Gastroesophageal sphincter (tissue), 4 donors: ENCODE measurements at regions not wholly inside any gene's neighbourhood (a gene's known extent, or its start where the extent isn't known, plus 50 kb on each side); places are given as distances from the start of the nearest gene placed in this dataset.

ENCODE experiments used
- ATAC-seq: fragments of 150-250 bp; one replicate; pipeline ENCODE4 v1.9.1; 2016; ENCODE audit warnings: mild to moderate bottlenecking, moderate library complexity
- H3K27ac ChIP-seq, 4 donors: fragments of 200-600 bp; sonication (generic) in 3 of 4; 1 replicate in 3 of 4; 2 replicates in 1 of 4; pipeline ENCODE4 v1.5.1; 2016 to 2019
- H3K27me3 ChIP-seq: fragments of 200-600 bp; sonication (generic); one replicate; pipeline ENCODE4 v1.5.1; 2019
- H3K36me3 ChIP-seq, 2 donors: fragments of 200-600 bp; sonication (generic); one replicate each; pipeline ENCODE4 v1.5.1; 2019; ENCODE audit warnings: control low read depth in 1 of 2
- H3K4me1 ChIP-seq, 3 donors: fragments of 200-600 bp; sonication (generic); 1 replicate in 2 of 3; 2 replicates in 1 of 3; pipeline ENCODE4 v1.5.1; 2016 to 2019; ENCODE audit warnings: control low read depth in 2 of 3
- H3K4me3 ChIP-seq, 2 donors: fragments of 200-600 bp; sonication (generic); one replicate each; pipeline ENCODE4 v1.5.1; 2019; ENCODE audit warnings: mild to moderate bottlenecking in 1 of 2, moderate library complexity in 1 of 2
- H3K9me3 ChIP-seq, 3 donors: fragments of 200-600 bp; sonication (generic); one replicate each; pipeline ENCODE4 v1.5.1; 2017 to 2019; ENCODE audit warnings: control low read depth in 2 of 3
- EP300 ChIP-seq: sonication (generic); formaldehyde crosslinking; IDR thresholded peaks from one replicate; pipeline ENCODE4 v1.6.1; 2017; ENCODE audit warnings: antibody characterized with exemption, mild to moderate bottlenecking
- POLR2A ChIP-seq, 2 donors: fragments of 450-650 bp; IDR thresholded peaks; one replicate each; pipeline ENCODE4 v1.6.1; 2017; ENCODE audit warnings: antibody characterized with exemption in 2 of 2, mild to moderate bottlenecking in 2 of 2, moderate library complexity in 1 of 2
- POLR2AphosphoS5 ChIP-seq: sonication (generic); formaldehyde crosslinking; IDR thresholded peaks from one replicate; pipeline ENCODE4 v1.6.1; 2017; ENCODE audit warnings: antibody characterized with exemption
- WGBS, 2 donors: methylation state at CpG; one replicate each; pipeline ENCODE4 v1.1.5; 2018; ENCODE audit warnings: low coverage in 1 of 2; 5-methylcytosine and 5-hydroxymethylcytosine counted together
- TF ChIP-seq, protein P1 (sequence below), 4 experiments: fragments of 200-600 bp in 2 of 4; fragments of 450-650 bp in 2 of 4; sonication (generic) in 1 of 4; IDR thresholded peaks; one replicate each; pipeline ENCODE4 v1.5.1; 2017 to 2019; ENCODE audit warnings: antibody characterized with exemption in 4 of 4, mild to moderate bottlenecking in 2 of 4, moderate library complexity in 2 of 4

DNA sequence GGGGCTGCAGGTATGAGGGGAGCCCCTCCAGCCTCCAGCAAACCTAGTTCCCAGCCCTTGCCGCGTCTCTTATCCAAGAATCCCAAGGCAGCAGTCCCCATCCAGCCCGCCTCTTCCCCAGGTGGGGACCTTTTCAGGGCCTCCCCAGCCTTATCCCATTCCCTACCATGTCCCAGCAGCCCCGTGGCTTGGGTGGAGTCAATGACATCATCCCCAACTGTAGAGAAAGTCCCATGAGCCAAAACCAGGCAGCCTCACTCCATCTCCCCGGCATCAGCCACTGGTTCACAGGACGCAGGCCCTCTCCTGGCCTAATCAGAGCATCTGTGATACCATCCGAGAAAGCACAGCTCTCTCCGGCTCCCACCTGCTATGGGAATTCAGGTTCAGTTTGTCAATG is 131.0 kb downstream of the NCOR2 start:
- peaks cover 0 to 63% of the 10 kb centered on the region in 2 donors for H3K36me3 ChIP-seq
- ATAC-seq, result peak; percentile 35
- no peaks in the 10 kb centered on the region for H3K27me3 ChIP-seq
- no peak overlapping the region for H3K4me3 ChIP-seq
- H3K9me3 ChIP-seq, result no peaks in the 10 kb centered on the region
- TF ChIP-seq POLR2AphosphoS5, result no peak
- TF ChIP-seq, protein P1, sequence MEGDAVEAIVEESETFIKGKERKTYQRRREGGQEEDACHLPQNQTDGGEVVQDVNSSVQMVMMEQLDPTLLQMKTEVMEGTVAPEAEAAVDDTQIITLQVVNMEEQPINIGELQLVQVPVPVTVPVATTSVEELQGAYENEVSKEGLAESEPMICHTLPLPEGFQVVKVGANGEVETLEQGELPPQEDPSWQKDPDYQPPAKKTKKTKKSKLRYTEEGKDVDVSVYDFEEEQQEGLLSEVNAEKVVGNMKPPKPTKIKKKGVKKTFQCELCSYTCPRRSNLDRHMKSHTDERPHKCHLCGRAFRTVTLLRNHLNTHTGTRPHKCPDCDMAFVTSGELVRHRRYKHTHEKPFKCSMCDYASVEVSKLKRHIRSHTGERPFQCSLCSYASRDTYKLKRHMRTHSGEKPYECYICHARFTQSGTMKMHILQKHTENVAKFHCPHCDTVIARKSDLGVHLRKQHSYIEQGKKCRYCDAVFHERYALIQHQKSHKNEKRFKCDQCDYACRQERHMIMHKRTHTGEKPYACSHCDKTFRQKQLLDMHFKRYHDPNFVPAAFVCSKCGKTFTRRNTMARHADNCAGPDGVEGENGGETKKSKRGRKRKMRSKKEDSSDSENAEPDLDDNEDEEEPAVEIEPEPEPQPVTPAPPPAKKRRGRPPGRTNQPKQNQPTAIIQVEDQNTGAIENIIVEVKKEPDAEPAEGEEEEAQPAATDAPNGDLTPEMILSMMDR (IDR thresholded peaks at IDR 0.05), result no peak
- TF ChIP-seq EP300, result no peak
- TF ChIP-seq POLR2A (IDR thresholded peaks at IDR 0.05), result no peak
- H3K27ac ChIP-seq, result peak overlapping the region in 3 of 4 donors; percentile 54 to 71 (median 61)
- peaks cover 0 to 75% (median 12%) of the 10 kb centered on the region in 3 donors for H3K4me1 ChIP-seq
- 40 to 69% methylated on average over 1 to 4 of the region's 8 CpGs for WGBS, 2 donors

DNA sequence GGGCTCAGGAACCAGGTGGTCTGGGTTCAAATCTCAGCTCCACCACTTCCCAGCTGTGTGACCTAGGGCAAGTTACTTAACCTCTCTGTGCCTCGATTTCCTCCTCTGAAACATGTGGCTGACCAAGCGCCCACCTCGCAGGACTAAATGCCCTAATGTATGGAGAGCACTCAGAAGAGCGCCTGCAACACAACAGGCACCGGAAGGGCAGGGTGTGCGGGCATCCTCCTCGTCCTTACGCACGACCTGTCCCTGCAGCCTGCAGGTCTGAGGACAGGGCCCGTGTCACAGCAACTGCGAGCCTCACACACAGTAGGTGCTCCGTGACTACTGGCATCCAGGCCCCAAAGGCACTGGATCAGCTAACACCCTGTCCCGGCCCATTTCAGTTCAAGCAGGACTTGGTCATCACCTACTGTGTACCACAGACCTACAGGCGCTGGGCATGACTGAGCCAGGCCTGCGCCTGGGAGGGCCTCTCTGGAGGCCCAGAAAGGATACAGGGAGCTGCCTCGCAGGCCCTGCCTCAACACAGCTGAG is 131.5 kb downstream of the NCOR2 start:
- Histone ChIP-seq H3K4me1 (peaks cover 0 to 70% (median 12%) of the 10 kb centered on the region in 3 donors), H3K9me3 (no peaks in the 10 kb centered on the region), H3K4me3 (no peak overlapping the region), H3K27me3 (no peaks in the 10 kb centered on the region), H3K36me3 (peaks cover 0 to 59% of the 10 kb centered on the region in 2 donors), H3K27ac (peak overlapping the region in 3 of 4 donors; percentile 54 to 71 (median 61))
- no peak for TF ChIP-seq POLR2AphosphoS5
- ATAC-seq, result no peak
- WGBS, 2 donors, result 98% methylated on average over 7 of the region's 16 CpGs; no CpG with 5 or more reads in 1 of the 2 donors

DNA sequence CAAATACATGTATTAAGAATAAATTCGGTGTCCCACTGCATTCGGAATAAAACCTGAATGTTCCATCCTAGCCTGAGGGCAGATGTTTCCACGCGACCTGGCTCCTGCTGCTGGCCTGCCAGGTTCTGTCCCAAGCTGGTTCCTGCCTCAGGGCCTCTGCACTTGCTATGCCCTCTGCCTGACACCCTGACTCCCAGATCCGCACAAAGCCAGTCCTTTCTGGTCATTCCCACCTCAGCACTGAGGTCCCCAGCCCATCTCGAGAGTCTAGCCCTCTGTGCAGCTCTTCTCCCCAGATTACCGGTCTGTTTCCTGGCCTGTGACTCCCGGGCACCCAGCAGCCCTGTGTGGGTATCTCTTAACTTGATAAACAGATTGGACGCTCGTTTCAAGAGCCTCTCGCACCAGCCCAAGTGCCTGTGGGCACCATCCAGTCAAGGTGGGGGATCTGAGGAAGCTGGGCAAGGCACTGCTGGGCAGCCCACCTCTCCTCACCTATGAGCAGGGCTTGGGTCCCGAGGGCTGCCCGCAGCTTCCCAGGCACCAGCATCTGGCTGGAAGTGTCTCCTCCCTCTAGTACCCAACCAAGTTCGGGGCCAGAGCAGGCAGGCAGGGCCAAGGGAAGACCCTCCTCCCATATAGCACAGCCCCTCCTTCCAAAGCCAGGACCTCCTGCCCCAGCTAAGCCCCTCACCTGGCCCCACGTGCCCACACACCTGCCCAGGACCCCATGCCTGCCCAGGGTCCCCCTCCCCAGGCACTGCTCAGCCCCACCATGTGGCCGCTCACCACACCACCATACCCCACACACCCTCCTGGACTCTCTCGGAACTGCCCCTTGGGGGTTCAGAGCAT is 132.2 kb downstream of the NCOR2 start:
- no peaks in the 10 kb centered on the region for H3K27me3 ChIP-seq
- peaks cover 0 to 65% (median 10%) of the 10 kb centered on the region in 3 donors for H3K4me1 ChIP-seq
- H3K36me3 ChIP-seq, result peaks cover 0 to 59% of the 10 kb centered on the region in 2 donors
- no peak overlapping the region for H3K4me3 ChIP-seq
- TF ChIP-seq EP300 (no peak), POLR2AphosphoS5 (no peak), POLR2A (IDR thresholded peaks at IDR 0.05) (no peak)
- TF ChIP-seq, protein P1 (IDR thresholded peaks at IDR 0.05), result no peak
- H3K27ac ChIP-seq, result peak overlapping the region in 3 of 4 donors; percentile 47 to 71 (median 61)
- ATAC-seq, result no peak
- 52 to 75% methylated on average over 5 to 7 of the region's 17 CpGs for WGBS, 2 donors
- no peaks in the 10 kb centered on the region for H3K9me3 ChIP-seq

- Histone ChIP-seq H3K36me3 (peaks cover 0 to 66% of the 10 kb centered on the region in 2 donors), H3K4me1 (peaks cover 0 to 65% (median 10%) of the 10 kb centered on the region in 3 donors), H3K4me3 (no peak overlapping the region), H3K9me3 (no peaks in the 10 kb centered on the region), H3K27ac (peak overlapping the region in 3 of 4 donors; percentile 47 to 70 (median 65)), H3K27me3 (no peaks in the 10 kb centered on the region)
- WGBS, 2 donors, result 62 to 80% methylated on average over 4 of the region's 10 CpGs
- no peak for TF ChIP-seq POLR2AphosphoS5
- TF ChIP-seq, protein P1 (IDR thresholded peaks at IDR 0.05), result no peak
- TF ChIP-seq EP300, result no peak
- TF ChIP-seq POLR2A (IDR thresholded peaks at IDR 0.05), result no peak
- ATAC-seq, result no peak
Observed at GRCh38 chr12:124434354-124434753, 133.1 kb downstream of the NCOR2 start.

DNA sequence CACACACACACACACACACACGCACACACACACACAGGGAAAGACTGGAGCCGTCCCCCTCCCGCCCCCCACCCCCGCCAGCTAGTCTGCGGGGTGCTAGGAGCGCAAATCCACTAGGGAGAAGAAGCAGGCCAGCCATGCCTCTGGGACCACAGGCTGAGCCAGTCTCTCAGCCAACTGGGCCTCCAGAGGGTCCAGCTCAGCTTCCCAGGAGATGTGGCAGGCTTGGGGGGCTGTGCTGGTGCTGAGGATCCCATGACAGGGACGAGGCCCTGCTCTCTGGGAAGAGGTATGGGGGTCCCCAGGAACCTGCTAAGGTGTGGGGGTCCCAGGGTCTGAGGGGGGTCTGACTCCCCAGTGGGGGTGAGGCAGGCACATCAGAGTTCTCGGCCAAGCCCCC is 133.5 kb downstream of the NCOR2 start:
- no peak for ATAC-seq
- TF ChIP-seq POLR2A (IDR thresholded peaks at IDR 0.05) (no peak), POLR2AphosphoS5 (no peak), EP300 (no peak)
- TF ChIP-seq, protein P1 (IDR thresholded peaks at IDR 0.05), result no peak
- Histone ChIP-seq H3K27me3 (no peaks in the 10 kb centered on the region), H3K27ac (peak overlapping the region in 3 of 4 donors; percentile 21 to 70 (median 65)), H3K9me3 (no peaks in the 10 kb centered on the region), H3K4me1 (peaks cover 2 to 65% (median 15%) of the 10 kb centered on the region in 3 donors), H3K36me3 (peaks cover 0 to 68% of the 10 kb centered on the region in 2 donors), H3K4me3 (no peak overlapping the region)
- WGBS, 2 donors, result no CpG with 5 or more reads among the region's 8 CpGs
